ENCODE measurements at regions not wholly inside any gene's neighbourhood (a gene's known extent, or its start where the extent isn't known, plus 50 kb on each side); places are given as distances from the start of the nearest gene placed in this dataset.

DNA sequence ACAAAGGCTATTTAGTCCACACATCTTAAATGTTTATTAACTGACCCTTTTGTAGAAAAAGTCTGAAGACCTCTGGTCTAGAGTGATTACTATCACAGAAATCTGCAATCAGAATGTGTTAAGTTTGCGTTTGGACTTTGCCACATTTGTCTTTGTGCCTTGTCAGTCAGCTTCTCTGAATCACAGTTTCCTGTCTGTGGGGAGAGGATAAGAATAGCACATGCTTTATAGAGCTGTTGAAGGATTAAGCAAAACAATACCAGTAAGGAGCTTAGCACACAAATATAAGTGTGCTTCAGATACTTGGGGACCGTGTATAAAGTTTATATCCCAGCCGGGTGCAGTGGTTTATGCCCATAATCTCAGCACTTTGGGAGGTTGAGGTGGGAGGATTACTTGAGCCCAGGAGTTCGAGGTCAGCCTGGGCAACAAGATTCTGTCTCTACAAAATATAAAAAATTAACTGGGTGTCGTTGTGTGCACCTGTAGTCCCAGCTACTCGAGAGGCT, 63.0 kb upstream of the BTG1 start:
- Mint-ChIP-seq H3K36me3 (peaks cover 14% of the 10 kb centered on the region), H3K4me1 (peaks cover 21% of the 10 kb centered on the region), H3K9me3 (peaks cover 6% of the 10 kb centered on the region), H3K27me3 (no peaks in the 10 kb centered on the region), H3K27ac (peak overlapping the region; percentile 90), H3K4me3 (peak overlapping the region; percentile 79)
- ATAC-seq: peak; percentile 87

DNA sequence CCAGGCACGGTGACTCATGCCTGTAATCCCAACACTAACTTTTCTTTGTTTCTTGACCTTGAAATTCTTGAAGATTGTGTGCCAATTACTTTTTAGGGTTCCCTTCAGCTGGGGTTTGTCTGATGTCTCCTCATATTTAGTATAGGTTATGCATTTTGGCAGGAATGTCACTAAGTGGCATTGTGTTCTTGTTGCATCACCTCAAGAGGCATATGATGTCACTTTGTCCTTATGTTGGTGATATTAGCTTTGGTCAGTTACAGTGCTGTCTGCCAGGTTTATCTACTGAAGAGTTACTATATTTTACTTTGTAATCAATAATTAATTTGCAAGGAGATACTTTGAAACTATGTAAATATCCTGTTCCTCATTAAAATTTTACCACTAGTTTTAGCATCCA, 61.0 kb upstream of the BTG1 start:
- Mint-ChIP-seq H3K27ac (peak overlapping the region; percentile 53), H3K36me3 (peaks cover 11% of the 10 kb centered on the region), H3K27me3 (no peaks in the 10 kb centered on the region), H3K9me3 (peaks cover 3% of the 10 kb centered on the region), H3K4me1 (peaks cover 21% of the 10 kb centered on the region), H3K4me3 (no peak overlapping the region)
- no peak for ATAC-seq

DNA sequence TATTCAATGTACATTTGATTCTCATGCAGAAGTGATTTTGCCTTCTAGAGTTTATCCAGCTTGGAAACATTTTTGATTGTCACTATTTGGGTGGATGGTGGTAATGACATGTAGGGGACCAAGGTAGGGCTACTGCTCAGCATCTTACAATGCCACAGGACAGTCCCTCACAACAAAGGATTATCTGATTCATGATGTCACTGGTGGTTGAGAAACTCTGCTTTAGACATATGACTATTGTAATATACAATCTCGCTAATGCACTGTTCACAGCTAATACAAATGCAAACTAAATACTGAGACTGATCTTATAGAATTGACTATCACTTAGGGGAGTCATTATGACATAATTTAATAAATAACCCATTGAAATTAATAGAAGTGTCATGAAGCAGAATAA, 60.4 kb upstream of the BTG1 start:
- Mint-ChIP-seq H3K36me3 (peaks cover 10% of the 10 kb centered on the region), H3K27ac (peak overlapping the region; percentile 12), H3K4me3 (no peak overlapping the region), H3K4me1 (peaks cover 21% of the 10 kb centered on the region), H3K27me3 (no peaks in the 10 kb centered on the region), H3K9me3 (peaks cover 3% of the 10 kb centered on the region)
- no peak for ATAC-seq

DNA sequence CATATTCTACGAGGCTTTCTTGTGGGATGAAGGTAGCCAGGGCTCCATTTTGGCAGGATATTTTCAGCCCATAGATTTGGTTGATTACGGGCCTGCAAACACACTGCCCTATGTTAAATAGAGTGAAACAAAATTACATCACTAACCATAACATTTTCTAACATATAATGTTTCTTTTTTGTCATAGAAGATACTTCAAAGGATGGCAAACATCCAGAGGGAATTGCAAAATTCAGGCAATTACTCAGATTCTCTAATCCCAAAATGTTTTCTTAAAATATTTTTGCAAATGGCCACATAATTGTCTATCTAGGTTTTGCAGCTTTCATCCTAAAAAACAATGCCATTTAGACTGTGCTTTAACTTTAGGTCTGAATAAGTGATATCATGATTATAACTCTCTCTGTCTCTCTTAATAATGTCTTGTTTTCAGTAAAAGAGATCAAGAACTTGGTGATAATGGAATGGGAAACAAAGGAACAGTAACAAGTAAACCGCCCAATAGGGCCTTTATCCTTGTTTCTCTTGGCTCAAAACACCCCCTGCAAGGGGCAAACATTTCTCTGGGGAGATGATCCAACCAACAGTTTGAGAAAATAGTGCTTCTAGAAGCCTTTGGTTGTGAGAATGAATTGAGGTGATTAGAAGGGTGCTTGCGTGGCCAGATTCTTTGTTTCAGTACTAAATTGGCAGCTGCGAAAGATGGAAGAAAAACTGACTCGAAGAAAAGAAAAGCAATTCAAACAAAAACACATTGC, 54.4 kb upstream of the BTG1 start:
- Mint-ChIP-seq H3K27ac (peak overlapping the region; percentile 51), H3K27me3 (no peaks in the 10 kb centered on the region), H3K36me3 (no peaks in the 10 kb centered on the region), H3K4me3 (no peak overlapping the region), H3K4me1 (no peaks in the 10 kb centered on the region), H3K9me3 (peaks cover 3% of the 10 kb centered on the region)
- no peak for ATAC-seq

DNA sequence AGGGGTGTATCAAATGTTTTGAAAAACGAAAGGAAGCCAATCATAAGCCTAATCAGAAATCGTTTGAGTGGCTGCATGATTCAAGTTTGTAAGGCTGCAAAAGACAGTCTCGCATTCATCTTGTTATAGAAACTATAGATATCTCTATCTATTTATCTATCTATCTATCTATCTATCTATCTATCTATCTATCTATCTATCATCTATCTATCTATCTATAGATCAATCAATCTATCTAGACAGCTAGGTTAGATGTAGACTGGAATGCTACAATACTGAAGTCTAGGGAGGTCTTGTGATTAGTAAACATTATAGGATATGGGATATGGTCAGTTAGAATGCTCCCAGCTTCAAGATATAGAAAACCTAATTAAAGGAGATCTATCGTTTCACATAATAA, 52.2 kb upstream of the BTG1 start:
- Mint-ChIP-seq H3K36me3 (no peaks in the 10 kb centered on the region), H3K9me3 (peaks cover 3% of the 10 kb centered on the region), H3K27ac (no peak overlapping the region), H3K27me3 (no peaks in the 10 kb centered on the region), H3K4me3 (no peak overlapping the region), H3K4me1 (peaks cover 9% of the 10 kb centered on the region)
- no peak for ATAC-seq

DNA sequence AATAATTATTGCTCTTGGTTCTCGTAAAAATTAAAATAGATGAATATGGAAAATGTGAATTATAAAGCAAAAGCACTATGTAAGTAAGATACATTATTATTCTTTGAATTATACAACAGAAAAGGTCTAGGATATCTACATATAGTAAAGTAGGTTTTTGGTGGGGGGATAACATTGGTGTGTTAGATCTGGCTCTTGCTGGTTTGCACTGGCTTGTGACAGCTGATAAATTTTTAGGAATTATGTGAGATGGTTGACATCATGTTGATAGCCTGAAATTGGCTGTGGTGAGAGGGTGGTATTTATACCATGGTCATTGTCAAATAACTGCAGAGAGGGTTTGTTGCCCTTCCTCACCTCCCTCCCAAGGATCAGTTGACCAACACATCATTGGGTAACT, 50.7 kb upstream of the BTG1 start:
- Mint-ChIP-seq H3K27ac (no peak overlapping the region), H3K27me3 (no peaks in the 10 kb centered on the region), H3K9me3 (peaks cover 3% of the 10 kb centered on the region), H3K4me3 (no peak overlapping the region), H3K4me1 (peaks cover 17% of the 10 kb centered on the region), H3K36me3 (no peaks in the 10 kb centered on the region)
- no peak for ATAC-seq
